ENCODE measurements at regions not wholly inside any gene's neighbourhood (a gene's known extent, or its start where the extent isn't known, plus 50 kb on each side); places are given as distances from the start of the nearest gene placed in this dataset.

- no peak for TF ChIP-seq FOSL1 (IDR thresholded peaks at IDR 0.05; ENCODE audit: insufficient read depth, low read depth, low read length)
Measured at GRCh38 chr6:25057111-25057905, 121.5 kb upstream of the RIPOR2 start (continued).

All from H1 (cell line).